Small intestine (tissue), 7 donors: ENCODE measurements at regions not wholly inside any gene's neighbourhood (a gene's known extent, or its start where the extent isn't known, plus 50 kb on each side); places are given as distances from the start of the nearest gene placed in this dataset.

Experiments
- DNase-seq, 2 donors: peaks; one replicate each; pipeline versions ENCODE4 v3.0.0 to v3.0.0-alpha.2; 2013
- FAIRE-seq: peaks from 2 replicates; lab custom pipeline; 2012; peaks lifted over from hg19 to GRCh38; lab: Jason Lieb, UNC
- H3K27ac ChIP-seq, 3 donors: one replicate each; pipeline ENCODE4 v1.5.1; 2013; ENCODE audit warnings: low read length in 2 of 3, mild to moderate bottlenecking in 2 of 3, control low read depth in 1 of 3, inconsistent platforms in 1 of 3, low read depth in 1 of 3, moderate library complexity in 1 of 3
- H3K27me3 ChIP-seq, 3 donors: one replicate each; pipeline ENCODE4 v1.6.1; 2013; ENCODE audit warnings: low read length in 3 of 3, inconsistent platforms in 1 of 3; ENCODE audit not compliant: control insufficient read depth in 3 of 3, insufficient read depth in 3 of 3
- H3K36me3 ChIP-seq, 3 donors: one replicate each; pipeline ENCODE4 v1.6.1; 2013; ENCODE audit warnings: low read length in 3 of 3, inconsistent platforms in 1 of 3, low read depth in 1 of 3, mild to moderate bottlenecking in 1 of 3, moderate library complexity in 1 of 3; ENCODE audit not compliant: control insufficient read depth in 3 of 3, insufficient read depth in 2 of 3
- H3K4me1 ChIP-seq, 3 donors: one replicate each; pipeline ENCODE4 v1.6.1; 2013; ENCODE audit warnings: low read length in 2 of 3, inconsistent platforms in 1 of 3, low read depth in 1 of 3, mild to moderate bottlenecking in 1 of 3, moderate library complexity in 1 of 3; ENCODE audit not compliant: control insufficient read depth in 3 of 3, insufficient read depth in 2 of 3
- H3K4me3 ChIP-seq, 3 donors: one replicate each; pipeline ENCODE4 v1.5.1; 2013; ENCODE audit warnings: low read length in 3 of 3, control low read depth in 1 of 3, inconsistent platforms in 1 of 3, low read depth in 1 of 3, mild to moderate bottlenecking in 1 of 3, moderate library complexity in 1 of 3
- H3K9me3 ChIP-seq, 2 donors: one replicate each; pipeline ENCODE4 v1.6.1; 2013; ENCODE audit warnings: low read depth in 1 of 2, low read length in 1 of 2; ENCODE audit not compliant: control insufficient read depth in 2 of 2, insufficient read depth in 1 of 2
- WGBS, 3 donors: extraction: QIAGEN DNeasy Blood & Tissue Kit; methylation state at CpG; one replicate each; pipeline ENCODE4 v1.1.7; 2013; 5-methylcytosine and 5-hydroxymethylcytosine counted together
- donor health status: healthy with polysubstance abuse.
- donor health status: control.
- donor health status: control.
- donor health status: Bipolar disorder and iron deficiency.
- donor health status: healthy.

- H3K36me3 ChIP-seq = no peaks in the 10 kb centered on the region
- peaks cover 0 to 16% (median 0%) of the 10 kb centered on the region in 3 donors for H3K4me1 ChIP-seq
- no peaks in the 10 kb centered on the region for H3K27me3 ChIP-seq
- peaks cover 0 to 10% of the 10 kb centered on the region in 2 donors for H3K9me3 ChIP-seq
- no peak overlapping the region for H3K27ac ChIP-seq
- DNase-seq = no peak
- 81 to 96% (median 82%) methylated on average over 3 of the region's 3 CpGs for WGBS, 3 donors
- H3K4me3 ChIP-seq = no peak overlapping the region
- FAIRE-seq = no peak
These were observed 94.3 kb upstream of the TLE3 start for GRCh38 chr15:70192041-70192440.

DNA sequence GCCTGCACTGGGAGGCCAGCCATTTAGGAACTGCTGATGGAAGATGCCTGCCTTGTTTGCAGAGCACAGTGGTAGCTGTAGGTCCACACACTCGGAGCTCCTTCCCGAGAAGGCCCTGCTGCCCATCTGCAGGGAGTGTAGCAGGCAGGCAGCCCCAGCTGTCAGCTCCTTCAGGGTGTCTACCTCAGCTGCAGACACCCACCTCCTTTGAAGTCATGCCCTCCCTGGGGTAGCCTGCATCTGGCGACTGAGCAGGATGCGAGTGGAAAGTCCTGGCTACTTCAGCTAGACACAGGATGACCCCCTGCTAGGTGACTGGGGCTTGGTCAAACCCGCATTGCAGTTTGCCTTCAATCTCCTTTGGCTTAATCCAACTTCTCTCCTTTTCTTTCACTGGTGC is 93.2 kb upstream of the TLE3 start:
- 96 to 97% (median 97%) methylated on average over 5 of the region's 5 CpGs for WGBS, 3 donors
- no peak overlapping the region for H3K27ac ChIP-seq
- DNase-seq (no peak), FAIRE-seq (no peak)
- no peak overlapping the region for H3K4me3 ChIP-seq
- peaks cover 0 to 11% (median 0%) of the 10 kb centered on the region in 3 donors for H3K4me1 ChIP-seq
- H3K36me3 ChIP-seq = no peaks in the 10 kb centered on the region
- H3K27me3 ChIP-seq = no peaks in the 10 kb centered on the region
- H3K9me3 ChIP-seq = peaks cover 0 to 10% of the 10 kb centered on the region in 2 donors

GRCh38 chr15:70189826-70190695 is 92.3 kb upstream of the TLE3 start:
- no peak overlapping the region for H3K4me3 ChIP-seq
- no peak for DNase-seq
- FAIRE-seq = no peak
- no peaks in the 10 kb centered on the region for H3K36me3 ChIP-seq
- H3K27me3 ChIP-seq = no peaks in the 10 kb centered on the region
- WGBS, 3 donors = 90 to 93% (median 92%) methylated on average over 20 of the region's 20 CpGs
- peaks cover 0 to 10% of the 10 kb centered on the region in 2 donors for H3K9me3 ChIP-seq
- peaks cover 0 to 11% (median 0%) of the 10 kb centered on the region in 3 donors for H3K4me1 ChIP-seq
- no peak overlapping the region for H3K27ac ChIP-seq

DNA sequence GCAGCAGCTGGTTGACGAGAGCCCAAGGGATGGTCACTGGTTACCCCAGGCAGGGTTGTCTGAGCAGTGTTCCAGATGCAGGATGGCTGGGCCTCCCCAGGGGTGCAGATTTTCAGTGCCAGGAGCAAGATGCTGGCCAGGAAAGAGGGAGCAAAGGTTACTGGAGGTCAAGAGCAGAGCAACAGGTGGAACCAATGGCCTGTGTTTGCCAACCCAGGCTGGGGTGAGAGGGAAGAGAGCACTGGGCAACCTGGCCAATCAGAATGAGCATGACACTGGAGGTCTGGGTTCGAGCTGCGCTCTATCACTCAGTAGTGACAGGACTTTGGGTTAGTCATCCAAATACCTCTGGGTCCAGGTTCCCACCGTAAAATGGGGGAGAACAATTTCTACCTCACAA is 90.6 kb upstream of the TLE3 start:
- Histone ChIP-seq H3K4me3 (no peak overlapping the region), H3K27me3 (no peaks in the 10 kb centered on the region), H3K4me1 (peaks cover 0 to 11% (median 0%) of the 10 kb centered on the region in 3 donors), H3K27ac (no peak overlapping the region), H3K36me3 (no peaks in the 10 kb centered on the region), H3K9me3 (peaks cover 0 to 10% of the 10 kb centered on the region in 2 donors)
- FAIRE-seq (no peak), DNase-seq (no peak)
- WGBS, 3 donors = 92 to 96% (median 92%) methylated on average over 4 of the region's 4 CpGs

GRCh38 chr15:70187331-70187730 is 89.6 kb upstream of the TLE3 start:
- FAIRE-seq (no peak), DNase-seq (no peak)
- H3K36me3 ChIP-seq = no peaks in the 10 kb centered on the region
- H3K4me3 ChIP-seq = no peak overlapping the region
- WGBS, 3 donors = 77 to 88% (median 87%) methylated on average over 8 to 9 of the region's 9 CpGs
- peaks cover 0 to 7% (median 0%) of the 10 kb centered on the region in 3 donors for H3K27me3 ChIP-seq
- peaks cover 0 to 10% of the 10 kb centered on the region in 2 donors for H3K9me3 ChIP-seq
- H3K4me1 ChIP-seq = peaks cover 0 to 2% (median 0%) of the 10 kb centered on the region in 3 donors
- no peak overlapping the region for H3K27ac ChIP-seq

DNA sequence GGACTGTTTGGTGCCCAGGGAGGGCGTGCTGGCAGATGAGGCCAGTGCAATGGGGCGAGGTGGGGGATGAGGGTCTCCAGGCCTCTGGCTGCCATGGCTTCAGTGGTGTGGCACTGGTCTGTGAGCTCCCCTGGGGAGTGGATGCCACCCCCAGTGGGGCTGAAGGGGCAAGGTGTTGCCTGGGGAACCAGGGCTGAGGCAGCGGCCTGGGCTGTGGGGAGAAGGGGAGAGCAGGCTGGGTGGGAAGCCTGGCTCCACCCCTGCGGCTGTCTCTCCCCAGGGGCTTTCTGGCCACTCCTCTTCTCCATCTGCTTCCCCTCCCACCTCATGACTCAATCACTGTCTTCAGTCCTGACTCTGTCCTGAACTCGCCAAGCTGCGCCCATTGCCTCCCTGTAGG is 88.4 kb upstream of the TLE3 start:
- no peak overlapping the region for H3K4me3 ChIP-seq
- no peak for FAIRE-seq
- no peak overlapping the region for H3K27ac ChIP-seq
- peaks cover 0 to under 1% of the 10 kb centered on the region in 2 donors for H3K9me3 ChIP-seq
- peaks cover 0 to 13% (median 0%) of the 10 kb centered on the region in 3 donors for H3K27me3 ChIP-seq
- peaks cover 0 to 4% (median 0%) of the 10 kb centered on the region in 3 donors for H3K4me1 ChIP-seq
- H3K36me3 ChIP-seq = no peaks in the 10 kb centered on the region
- no peak for DNase-seq
- 92 to 95% (median 94%) methylated on average over 5 to 6 of the region's 6 CpGs for WGBS, 3 donors

DNA sequence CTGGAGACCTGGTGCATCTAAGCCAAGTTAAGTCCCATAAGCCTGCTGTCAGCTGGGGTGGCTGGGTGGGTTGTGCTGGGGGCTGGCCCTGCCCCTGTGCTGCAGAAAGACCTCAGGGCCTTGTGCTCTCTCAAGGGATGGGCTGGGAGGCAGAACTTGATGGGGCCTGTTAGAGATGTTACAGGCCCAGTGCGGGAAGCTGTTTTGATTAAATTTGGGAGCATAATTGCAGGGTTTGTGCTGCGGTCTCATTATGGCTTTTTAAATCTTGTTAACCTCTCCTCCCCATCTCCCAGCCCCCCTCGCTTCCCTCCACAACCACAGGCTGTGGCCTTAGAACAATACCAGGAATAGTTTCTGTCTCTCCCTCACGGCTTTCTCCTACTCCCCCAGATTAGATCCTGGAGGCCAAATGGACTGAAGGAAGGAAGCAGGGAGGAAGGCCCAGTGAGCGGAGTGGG is 87.6 kb upstream of the TLE3 start:
- H3K27ac ChIP-seq = no peak overlapping the region
- no peak for FAIRE-seq
- no peaks in the 10 kb centered on the region for H3K9me3 ChIP-seq
- H3K36me3 ChIP-seq = no peaks in the 10 kb centered on the region
- H3K27me3 ChIP-seq = peaks cover 0 to 16% (median 0%) of the 10 kb centered on the region in 3 donors
- WGBS, 3 donors = 93 to 99% (median 98%) methylated on average over 5 of the region's 5 CpGs
- no peak overlapping the region for H3K4me3 ChIP-seq
- DNase-seq = no peak
- peaks cover 0 to 10% (median 0%) of the 10 kb centered on the region in 3 donors for H3K4me1 ChIP-seq

GRCh38 chr15:70182858-70183695 is 85.4 kb upstream of the TLE3 start:
- no peaks in the 10 kb centered on the region for H3K36me3 ChIP-seq
- H3K4me3 ChIP-seq = no peak overlapping the region
- H3K4me1 ChIP-seq = peaks cover 0 to 10% (median 0%) of the 10 kb centered on the region in 3 donors
- FAIRE-seq (no peak), DNase-seq (peak in 1 of 2 donors; percentile 11)
- H3K27me3 ChIP-seq = peaks cover 0 to 16% (median 0%) of the 10 kb centered on the region in 3 donors
- no peak overlapping the region for H3K27ac ChIP-seq
- no peaks in the 10 kb centered on the region for H3K9me3 ChIP-seq
- WGBS, 3 donors = 52 to 76% (median 60%) methylated on average over 8 of the region's 8 CpGs
